NB4 (cell line): ENCODE measurements at regions not wholly inside any gene's neighbourhood (a gene's known extent, or its start where the extent isn't known, plus 50 kb on each side); places are given as distances from the start of the nearest gene placed in this dataset.

Experiments
- POLR2A ChIP-seq: IDR thresholded peaks from 2 replicates; pipeline ENCODE4 v1.6.1; 2011; ENCODE audit warnings: mild to moderate bottlenecking; ENCODE audit not compliant: insufficient read length; ENCODE audit errors: extremely low read depth
- TF ChIP-seq, protein P1 (sequence below): IDR thresholded peaks from one replicate; pipeline ENCODE4 v1.5.1; 2012; ENCODE audit warnings: low read depth, low read length
- TF ChIP-seq, protein P2 (sequence below): IDR thresholded peaks from 2 replicates; pipeline ENCODE4 v1.6.1; 2011; ENCODE audit warnings: low read depth, low read length

DNA sequence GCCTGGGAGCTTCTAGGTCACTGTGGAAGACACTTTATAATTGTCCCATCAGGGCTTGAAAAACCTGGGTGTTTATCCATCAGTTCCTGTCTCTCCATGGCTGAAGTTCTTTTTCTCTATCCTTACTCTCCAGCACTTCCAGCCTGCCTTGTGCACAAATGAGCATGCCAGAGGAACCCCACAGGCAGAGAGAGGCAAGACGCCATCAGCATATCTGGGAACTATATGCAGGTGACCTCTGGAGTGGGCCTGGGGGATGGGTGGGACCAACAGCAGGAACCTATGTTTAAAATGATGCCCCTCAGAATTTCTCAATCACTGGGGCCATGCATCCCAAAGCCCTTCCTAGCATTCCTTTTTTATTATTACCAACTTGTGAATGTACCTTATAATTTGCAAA is 156.2 kb upstream of the PARD3B start:
- TF ChIP-seq, protein P1, sequence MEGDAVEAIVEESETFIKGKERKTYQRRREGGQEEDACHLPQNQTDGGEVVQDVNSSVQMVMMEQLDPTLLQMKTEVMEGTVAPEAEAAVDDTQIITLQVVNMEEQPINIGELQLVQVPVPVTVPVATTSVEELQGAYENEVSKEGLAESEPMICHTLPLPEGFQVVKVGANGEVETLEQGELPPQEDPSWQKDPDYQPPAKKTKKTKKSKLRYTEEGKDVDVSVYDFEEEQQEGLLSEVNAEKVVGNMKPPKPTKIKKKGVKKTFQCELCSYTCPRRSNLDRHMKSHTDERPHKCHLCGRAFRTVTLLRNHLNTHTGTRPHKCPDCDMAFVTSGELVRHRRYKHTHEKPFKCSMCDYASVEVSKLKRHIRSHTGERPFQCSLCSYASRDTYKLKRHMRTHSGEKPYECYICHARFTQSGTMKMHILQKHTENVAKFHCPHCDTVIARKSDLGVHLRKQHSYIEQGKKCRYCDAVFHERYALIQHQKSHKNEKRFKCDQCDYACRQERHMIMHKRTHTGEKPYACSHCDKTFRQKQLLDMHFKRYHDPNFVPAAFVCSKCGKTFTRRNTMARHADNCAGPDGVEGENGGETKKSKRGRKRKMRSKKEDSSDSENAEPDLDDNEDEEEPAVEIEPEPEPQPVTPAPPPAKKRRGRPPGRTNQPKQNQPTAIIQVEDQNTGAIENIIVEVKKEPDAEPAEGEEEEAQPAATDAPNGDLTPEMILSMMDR, result no peak
- no peak for TF ChIP-seq POLR2A
- TF ChIP-seq, protein P2, sequence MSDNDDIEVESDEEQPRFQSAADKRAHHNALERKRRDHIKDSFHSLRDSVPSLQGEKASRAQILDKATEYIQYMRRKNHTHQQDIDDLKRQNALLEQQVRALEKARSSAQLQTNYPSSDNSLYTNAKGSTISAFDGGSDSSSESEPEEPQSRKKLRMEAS, result no peak
